Endothelial cell of umbilical vein (primary cell): ENCODE measurements at regions not wholly inside any gene's neighbourhood (a gene's known extent, or its start where the extent isn't known, plus 50 kb on each side); places are given as distances from the start of the nearest gene placed in this dataset.

Source experiments
- BruUV-seq: library from RNA; stranded (reverse); fragments of 400-500 nt; replicated peaks from 2 replicates; lab custom pipeline; 2021; lab: Mats Ljungman, UMichigan
- CTCF ChIA-PET: fragments of 300-600, 350-600 bp; sonication (Branson Sonifier 250); formaldehyde crosslinking; loops from one replicate; lab custom pipeline; 2021; ENCODE audit warnings: antibody characterized with exemption, inconsistent platforms; lab: Charles Lee
- POLR2A ChIA-PET: fragments of 300-600, 350-600 bp; sonication (Branson Sonifier 250); formaldehyde crosslinking; loops from one replicate; lab custom pipeline; 2021; ENCODE audit warnings: antibody characterized with exemption, inconsistent platforms; lab: Charles Lee
- DNase-seq: peaks from one replicate; pipeline ENCODE4 v3.0.0-alpha.2; 2011; ENCODE audit warnings: low read depth, low spot score
- FAIRE-seq: peaks from 2 replicates; lab custom pipeline; 2011; peaks lifted over from hg19 to GRCh38; lab: Jason Lieb, UNC
- H2AFZ ChIP-seq: 2 replicates; pipeline ENCODE4 v1.6.0; 2012; ENCODE audit warnings: low read depth, low read length, control low read depth, inconsistent platforms
- H3K27ac ChIP-seq: 2 replicates; pipeline ENCODE4 v1.5.1; 2011; ENCODE audit warnings: low read depth, mild to moderate bottlenecking, control low read depth, low read length, moderate library complexity; ENCODE audit not compliant: insufficient read depth
- H3K27me3 ChIP-seq, 2 experiments: 2 replicates each; pipeline versions ENCODE4 v1.6.0 to v1.6.1; 2011; ENCODE audit warnings: low read length in 2 of 2, mixed read lengths in 1 of 2; ENCODE audit not compliant: control insufficient read depth in 2 of 2, insufficient read depth in 2 of 2
- H3K36me3 ChIP-seq, 2 experiments: 2 replicates in 1 of 2; 3 replicates in 1 of 2; pipeline ENCODE4 v1.5.1; 2011; ENCODE audit warnings: low read length in 2 of 2, mild to moderate bottlenecking in 1 of 2, moderate library complexity in 1 of 2; ENCODE audit not compliant: control insufficient read depth in 2 of 2, insufficient read depth in 2 of 2; ENCODE audit errors: extremely low read depth in 1 of 2
- H3K4me1 ChIP-seq: 3 replicates; pipeline ENCODE4 v1.5.1; 2011; ENCODE audit warnings: mild to moderate bottlenecking, low read length; ENCODE audit not compliant: control insufficient read depth, insufficient read depth; ENCODE audit errors: extremely low read depth
- H3K4me2 ChIP-seq: 2 replicates; pipeline ENCODE4 v1.6.1; 2011; ENCODE audit warnings: low read length, control low read depth, mixed read lengths; ENCODE audit not compliant: insufficient read depth
- H3K4me3 ChIP-seq, 3 experiments: fragments of 200-600 bp in 1 of 3; sonication (generic), shearing (Covaris generic) in 1 of 3; replicated peaks in 1 of 3; 2 replicates each; pipeline ENCODE4 v1.5.1; 2011 to 2016; ENCODE audit warnings: control low read depth in 3 of 3, low read length in 3 of 3, mild to moderate bottlenecking in 2 of 3, inconsistent platforms in 1 of 3, low read depth in 1 of 3, moderate library complexity in 1 of 3; ENCODE audit not compliant: insufficient read depth in 1 of 3
- H3K79me2 ChIP-seq: 2 replicates; pipeline ENCODE4 v1.6.0; 2012; ENCODE audit warnings: low read length, inconsistent platforms; ENCODE audit not compliant: control insufficient read depth, insufficient read depth
- H3K9ac ChIP-seq: replicated peaks from 2 replicates; pipeline ENCODE3; 2011; ENCODE audit warnings: low read length, control low read depth; ENCODE audit not compliant: insufficient read depth; ENCODE audit errors: extremely low read depth
- H3K9me1 ChIP-seq: replicated peaks from 3 replicates; pipeline ENCODE4 v1.6.0; 2011; ENCODE audit warnings: mild to moderate bottlenecking, low read length; ENCODE audit not compliant: control insufficient read depth, insufficient read depth; ENCODE audit errors: extremely low read depth
- H3K9me3 ChIP-seq: replicated peaks from 2 replicates; pipeline ENCODE4 v1.5.1; 2012; ENCODE audit warnings: low read length, inconsistent platforms; ENCODE audit not compliant: control insufficient read depth, insufficient read depth
- H4K20me1 ChIP-seq: replicated peaks from 2 replicates; pipeline ENCODE3; 2011; ENCODE audit warnings: mild to moderate bottlenecking, low read length; ENCODE audit not compliant: control insufficient read depth, insufficient read depth; ENCODE audit errors: extremely low read depth
- CTCF ChIP-seq, 2 donors: IDR thresholded peaks; 1 replicate in 1 of 2; 2 replicates in 1 of 2; pipeline ENCODE4 v1.5.1; 2011; ENCODE audit warnings: low read length in 2 of 2, mild to moderate bottlenecking in 2 of 2, moderate library complexity in 2 of 2, control low read depth in 1 of 2, inconsistent platforms in 1 of 2, low read depth in 1 of 2; ENCODE audit not compliant: insufficient read depth in 1 of 2; ENCODE audit errors: extremely low read depth in 1 of 2
- MYC ChIP-seq: IDR thresholded peaks from one replicate; pipeline ENCODE4 v1.6.1; 2011; ENCODE audit warnings: mild to moderate bottlenecking, low read depth, low read length
- POLR2AphosphoS5 ChIP-seq: IDR thresholded peaks from 2 replicates; pipeline ENCODE4 v1.6.1; 2012; ENCODE audit warnings: low read depth, mild to moderate bottlenecking, control low read depth, low read length, moderate library complexity; ENCODE audit not compliant: insufficient read depth
- dilution Hi-C: fragments of 300-500 bp; cut with MboI; formaldehyde crosslinking; loops from one replicate; pipeline ENCODE4 v1.15.0; 2019; ENCODE audit warnings: low sequenced_read_pairs; ENCODE audit not compliant: extremely low pct_ligation_motif_present
- intact Hi-C: fragments of 100-400 bp; cut with micrococcal nuclease; formaldehyde crosslinking; loops from one replicate; pipeline ENCODE4 v1.10.0; 2022

GRCh38 chr4:74875451-74875850 is 57.5 kb upstream of the PARM1 start:
- Histone ChIP-seq H3K4me2 (no peak overlapping the region), H3K27me3 (peaks cover 1 to 9% of the 10 kb centered on the region in 2 experiments)

GRCh38 chr4:74874753-74875367 is 58.1 kb upstream of the PARM1 start:
- Histone ChIP-seq H3K9me1 (no peaks in the 10 kb centered on the region), H3K4me3 (no peak overlapping the region), H2AFZ (no peak overlapping the region), H3K27me3 (peaks cover 1 to 9% of the 10 kb centered on the region in 2 experiments), H3K9ac (no peak overlapping the region), H3K4me2 (no peak overlapping the region), H3K9me3 (no peaks in the 10 kb centered on the region), H3K79me2 (no peaks in the 10 kb centered on the region), H4K20me1 (no peaks in the 10 kb centered on the region), H3K27ac (no peak overlapping the region), H3K4me1 (peaks cover 2% of the 10 kb centered on the region), H3K36me3 (no peaks in the 10 kb centered on the region)
- intact Hi-C loops (loop anchor here (1.0 to 10.0 kb wide), 3 partner anchors 415 to 600 kb away; no protein-coding TSS in a partner anchor), dilution Hi-C loops (no loop called here)
- DNase-seq (peak; percentile 67), FAIRE-seq (peak; percentile 64)
- POLR2A ChIA-PET: no interaction called here
- TF ChIP-seq CTCF (IDR thresholded peaks at IDR 0.05; ENCODE audit: extremely low read depth in 1 of 2, insufficient read depth in 1 of 2, low read depth in 1 of 2, low read length in 2 of 2) (peak; percentile 72 to 89), MYC (no peak)
- BruUV-seq: no TSS peak
- CTCF ChIA-PET: interaction anchor here (0.6 to 4.8 kb wide), 30 partner anchors 8 to 973 kb away, joined by 3 to 47 read pairs (median 4); no protein-coding TSS in a partner anchor

More at GRCh38 chr4:74875451-74875850, 57.5 kb upstream of the PARM1 start:
- no peak overlapping the region for H2AFZ ChIP-seq
- H3K27ac ChIP-seq: no peak overlapping the region
- BruUV-seq: no TSS peak
- FAIRE-seq (no peak), DNase-seq (no peak)
- no peaks in the 10 kb centered on the region for H3K9me3 ChIP-seq
- intact Hi-C loops (loop anchor here (2.0 to 10.0 kb wide), 2 partner anchors 555 to 599 kb away; no protein-coding TSS in a partner anchor), dilution Hi-C loops (no loop called here)
- no peak overlapping the region for H3K9ac ChIP-seq
- H3K36me3 ChIP-seq: no peaks in the 10 kb centered on the region
- TF ChIP-seq POLR2AphosphoS5: no peak
- H3K79me2 ChIP-seq: no peaks in the 10 kb centered on the region
- no peaks in the 10 kb centered on the region for H4K20me1 ChIP-seq
- CTCF ChIA-PET: interaction anchor here (0.7 to 4.8 kb wide), 15 partner anchors 9 to 973 kb away, joined by 3 to 47 read pairs (median 7); no protein-coding TSS in a partner anchor
- H3K4me3 ChIP-seq: no peak overlapping the region
- no peaks in the 10 kb centered on the region for H3K9me1 ChIP-seq
- H3K4me1 ChIP-seq: peaks cover 2% of the 10 kb centered on the region
- POLR2A ChIA-PET: no interaction called here
